Neural progenitor cell (in vitro differentiated cells): ENCODE measurements at regions not wholly inside any gene's neighbourhood (a gene's known extent, or its start where the extent isn't known, plus 50 kb on each side); places are given as distances from the start of the nearest gene placed in this dataset.

Experiments used
- DNase-seq: peaks from one replicate; pipeline ENCODE4 v3.0.0-alpha.2; 2016; ENCODE audit warnings: low spot score
- H2AFZ ChIP-seq: fragments of 200-600 bp; sonication (generic); replicated peaks from 2 replicates; pipeline ENCODE4 v1.6.1; 2016; ENCODE audit warnings: antibody characterized with exemption
- H3F3A ChIP-seq: fragments of 200-600 bp; sonication (generic); 2 replicates; pipeline ENCODE4 v1.6.1; 2016; ENCODE audit warnings: antibody characterized with exemption, low read depth
- H3K27ac ChIP-seq: fragments of 200-600 bp; sonication (generic); 2 replicates; pipeline ENCODE4 v1.5.1; 2016; ENCODE audit warnings: mild to moderate bottlenecking
- H3K27me3 ChIP-seq: fragments of 200-600 bp; sonication (generic); 2 replicates; pipeline ENCODE4 v1.6.1; 2016; ENCODE audit warnings: mild to moderate bottlenecking, moderate library complexity
- H3K36me3 ChIP-seq: fragments of 200-600 bp; sonication (generic); 2 replicates; pipeline ENCODE4 v1.5.1; 2016
- H3K4me1 ChIP-seq: fragments of 200-600 bp; sonication (generic); 2 replicates; pipeline ENCODE4 v1.6.1; 2016; ENCODE audit warnings: mixed run types
- H3K4me2 ChIP-seq: fragments of 200-600 bp; sonication (generic); 2 replicates; pipeline ENCODE4 v1.6.1; 2016
- H3K4me3 ChIP-seq: fragments of 200-600 bp; sonication (generic); 2 replicates; pipeline ENCODE4 v1.5.1; 2016
- H3K79me2 ChIP-seq: fragments of 200-600 bp; sonication (generic); 2 replicates; pipeline ENCODE4 v1.6.1; 2016; ENCODE audit warnings: low read depth
- H3K9ac ChIP-seq: fragments of 200-600 bp; sonication (generic); 2 replicates; pipeline ENCODE4 v1.6.1; 2016
- H3K9me3 ChIP-seq: fragments of 200-600 bp; sonication (generic); 2 replicates; pipeline ENCODE4 v1.5.1; 2016; ENCODE audit warnings: low read depth
- H4K20me1 ChIP-seq: fragments of 200-600 bp; sonication (generic); 2 replicates; pipeline ENCODE4 v1.6.1; 2016; ENCODE audit warnings: low read depth
- H3K27ac Mint-ChIP-seq: 3 replicates; pipeline ENCODE4 v1.8.0; 2021; ENCODE audit warnings: mixed read lengths
- H3K27me3 Mint-ChIP-seq: 2 replicates; pipeline ENCODE4 v1.8.0; 2022; ENCODE audit warnings: low read depth, mild to moderate bottlenecking, inconsistent platforms, moderate library complexity, mixed read lengths; ENCODE audit not compliant: insufficient read depth
- H3K36me3 Mint-ChIP-seq: 3 replicates; pipeline ENCODE4 v1.8.0; 2021; ENCODE audit warnings: mixed read lengths
- H3K4me1 Mint-ChIP-seq: 3 replicates; pipeline ENCODE4 v1.8.0; 2021; ENCODE audit warnings: mixed read lengths
- H3K4me3 Mint-ChIP-seq: 3 replicates; pipeline ENCODE4 v1.8.0; 2021; ENCODE audit warnings: mild to moderate bottlenecking, moderate library complexity, mixed read lengths
- H3K9me3 Mint-ChIP-seq: 3 replicates; pipeline ENCODE4 v1.8.0; 2020; ENCODE audit warnings: mixed read lengths
- EZH2 ChIP-seq: fragments of 200-600 bp; sonication (generic); IDR thresholded peaks from 2 replicates; pipeline ENCODE4 v1.6.1; 2017; ENCODE audit warnings: antibody characterized with exemption, mild to moderate bottlenecking, moderate library complexity
- EZH2phosphoT487 ChIP-seq: fragments of 200-600 bp; sonication (generic); IDR thresholded peaks from 2 replicates; pipeline ENCODE4 v1.6.1; 2017; ENCODE audit warnings: antibody characterized with exemption
- TF ChIP-seq, protein P1 (sequence below): fragments of 200-600 bp; sonication (generic); IDR thresholded peaks from 2 replicates; pipeline ENCODE4 v1.5.1; 2017; ENCODE audit warnings: antibody characterized with exemption, mild to moderate bottlenecking

DNA sequence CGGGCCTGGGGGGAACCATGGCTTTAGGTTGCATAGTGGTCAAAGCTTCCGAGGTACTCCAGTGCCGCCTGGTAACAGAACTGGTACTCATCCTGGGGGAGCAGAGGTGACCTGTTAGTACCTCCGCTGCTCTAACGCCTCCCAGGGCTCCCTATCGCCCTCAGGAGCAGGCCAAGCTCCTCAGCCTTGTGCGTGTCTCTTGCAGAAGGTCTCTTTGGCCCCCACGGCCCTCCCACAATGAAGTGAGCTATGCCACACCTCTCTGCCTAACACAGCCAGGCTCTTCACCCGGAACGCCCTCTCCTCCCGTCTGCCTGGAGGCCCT, 133.9 kb downstream of the PTPRS start:
- Histone ChIP-seq H3K4me2 (no peak overlapping the region), H3K27me3 (no peaks in the 10 kb centered on the region), H3K4me1 (no peaks in the 10 kb centered on the region), H3K4me3 (no peak overlapping the region), H3F3A (peaks cover 13% of the 10 kb centered on the region), H3K9me3 (no peaks in the 10 kb centered on the region), H2AFZ (no peak overlapping the region), H3K27ac (peak overlapping the region; percentile 46), H4K20me1 (no peaks in the 10 kb centered on the region), H3K36me3 (peaks cover 12% of the 10 kb centered on the region), H3K79me2 (no peaks in the 10 kb centered on the region), H3K9ac (no peak overlapping the region)
- Mint-ChIP-seq H3K36me3 (peaks cover 34% of the 10 kb centered on the region), H3K4me3 (no peak overlapping the region), H3K27me3 (peaks cover 2% of the 10 kb centered on the region), H3K9me3 (peaks cover 31% of the 10 kb centered on the region), H3K27ac (no peak overlapping the region), H3K4me1 (no peaks in the 10 kb centered on the region)
- DNase-seq = no peak
- TF ChIP-seq, protein P1, sequence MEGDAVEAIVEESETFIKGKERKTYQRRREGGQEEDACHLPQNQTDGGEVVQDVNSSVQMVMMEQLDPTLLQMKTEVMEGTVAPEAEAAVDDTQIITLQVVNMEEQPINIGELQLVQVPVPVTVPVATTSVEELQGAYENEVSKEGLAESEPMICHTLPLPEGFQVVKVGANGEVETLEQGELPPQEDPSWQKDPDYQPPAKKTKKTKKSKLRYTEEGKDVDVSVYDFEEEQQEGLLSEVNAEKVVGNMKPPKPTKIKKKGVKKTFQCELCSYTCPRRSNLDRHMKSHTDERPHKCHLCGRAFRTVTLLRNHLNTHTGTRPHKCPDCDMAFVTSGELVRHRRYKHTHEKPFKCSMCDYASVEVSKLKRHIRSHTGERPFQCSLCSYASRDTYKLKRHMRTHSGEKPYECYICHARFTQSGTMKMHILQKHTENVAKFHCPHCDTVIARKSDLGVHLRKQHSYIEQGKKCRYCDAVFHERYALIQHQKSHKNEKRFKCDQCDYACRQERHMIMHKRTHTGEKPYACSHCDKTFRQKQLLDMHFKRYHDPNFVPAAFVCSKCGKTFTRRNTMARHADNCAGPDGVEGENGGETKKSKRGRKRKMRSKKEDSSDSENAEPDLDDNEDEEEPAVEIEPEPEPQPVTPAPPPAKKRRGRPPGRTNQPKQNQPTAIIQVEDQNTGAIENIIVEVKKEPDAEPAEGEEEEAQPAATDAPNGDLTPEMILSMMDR = no peak
- no peak for TF ChIP-seq EZH2
- TF ChIP-seq EZH2phosphoT487 = no peak

DNA sequence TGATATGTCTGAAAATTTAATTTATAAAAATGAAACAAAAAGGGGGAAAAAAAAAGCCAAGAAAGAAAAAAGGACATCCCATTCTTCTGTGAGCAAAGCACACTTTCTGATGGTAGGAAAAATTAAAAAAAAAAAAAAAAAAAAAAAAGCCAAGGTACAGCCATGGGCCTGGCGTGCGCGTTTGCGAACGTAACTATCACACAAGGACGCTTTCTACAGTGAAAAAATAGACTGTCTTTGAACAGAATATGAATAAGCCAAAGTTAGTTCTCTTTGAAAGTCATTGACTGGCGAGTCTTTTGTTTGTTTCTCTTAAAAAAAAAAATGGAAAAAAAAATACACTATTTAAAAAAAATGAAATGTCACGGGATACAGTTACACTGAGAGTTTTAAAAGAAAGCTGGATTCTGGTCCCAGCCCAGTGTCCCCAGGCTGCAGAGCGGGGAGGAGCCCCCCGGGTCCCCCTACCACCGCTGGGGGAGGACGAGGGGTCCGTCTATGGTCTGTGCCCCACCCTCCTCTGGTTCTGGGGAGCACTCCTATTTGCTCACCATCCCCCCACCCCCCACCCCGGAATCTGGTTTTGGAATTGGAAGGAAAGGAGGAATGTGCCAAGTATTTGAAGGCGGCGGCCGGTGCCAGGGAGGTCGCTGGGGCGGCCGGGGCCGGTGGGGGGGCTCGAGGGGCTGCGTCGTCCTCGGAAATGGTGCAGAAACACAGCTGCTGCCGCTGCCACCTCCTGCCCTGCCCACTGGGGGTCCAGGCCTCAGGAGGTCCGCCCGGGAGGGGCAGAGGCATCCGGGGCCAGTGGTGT, 134.5 kb downstream of the PTPRS start:
- Histone ChIP-seq H3K27me3 (no peaks in the 10 kb centered on the region), H3K79me2 (no peaks in the 10 kb centered on the region), H3K4me3 (no peak overlapping the region), H3K36me3 (peaks cover 8% of the 10 kb centered on the region), H3K4me1 (no peaks in the 10 kb centered on the region), H3K9me3 (no peaks in the 10 kb centered on the region), H3K4me2 (no peak overlapping the region), H4K20me1 (no peaks in the 10 kb centered on the region), H3F3A (peaks cover 19% of the 10 kb centered on the region), H3K9ac (no peak overlapping the region), H3K27ac (peak overlapping the region; percentile 46), H2AFZ (no peak overlapping the region)
- H3K4me3 Mint-ChIP-seq = no peak overlapping the region
- peaks cover 35% of the 10 kb centered on the region for H3K36me3 Mint-ChIP-seq
- peaks cover 30% of the 10 kb centered on the region for H3K9me3 Mint-ChIP-seq
- DNase-seq = no peak
- no peaks in the 10 kb centered on the region for H3K4me1 Mint-ChIP-seq
- no peak overlapping the region for H3K27ac Mint-ChIP-seq
- H3K27me3 Mint-ChIP-seq = peaks cover 2% of the 10 kb centered on the region
- TF ChIP-seq EZH2phosphoT487 = no peak
- TF ChIP-seq, protein P1 = no peak

DNA sequence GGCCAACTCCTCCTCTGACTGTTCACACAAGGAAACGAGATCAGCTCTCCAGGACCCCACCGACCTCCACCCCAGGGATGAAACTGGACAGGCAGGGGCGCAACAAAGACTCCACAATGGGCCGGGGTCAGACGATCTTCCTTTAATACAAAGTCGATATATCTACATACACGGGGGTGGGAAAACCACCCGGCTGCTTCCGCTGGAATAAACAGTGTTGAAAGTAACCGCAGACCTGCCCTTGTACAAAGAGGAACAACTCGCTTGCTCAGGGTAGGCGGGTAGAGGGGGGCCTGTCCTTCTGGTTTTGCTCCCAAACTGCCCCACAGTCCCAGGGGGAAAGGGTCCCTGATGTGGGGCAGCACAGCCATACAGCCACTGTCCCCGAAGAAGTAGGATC, 135.2 kb downstream of the PTPRS start:
- TF ChIP-seq, protein P1 = no peak
- TF ChIP-seq EZH2 = no peak
- TF ChIP-seq EZH2phosphoT487 = no peak
- Mint-ChIP-seq H3K27ac (no peak overlapping the region), H3K36me3 (peaks cover 41% of the 10 kb centered on the region), H3K4me3 (no peak overlapping the region), H3K9me3 (peaks cover 33% of the 10 kb centered on the region), H3K27me3 (peaks cover 2% of the 10 kb centered on the region), H3K4me1 (no peaks in the 10 kb centered on the region)
- H3K4me2 ChIP-seq = no peak overlapping the region
- no peak overlapping the region for H3K9ac ChIP-seq
- no peak overlapping the region for H3K4me3 ChIP-seq
- H3K36me3 ChIP-seq = peaks cover under 1% of the 10 kb centered on the region
- H4K20me1 ChIP-seq = no peaks in the 10 kb centered on the region
- no peaks in the 10 kb centered on the region for H3K4me1 ChIP-seq
- H3K79me2 ChIP-seq = no peaks in the 10 kb centered on the region
- H3F3A ChIP-seq = peaks cover 26% of the 10 kb centered on the region
- peak overlapping the region; percentile 29 for H3K27ac ChIP-seq
- DNase-seq = no peak
- no peak overlapping the region for H2AFZ ChIP-seq
- no peaks in the 10 kb centered on the region for H3K27me3 ChIP-seq
- no peaks in the 10 kb centered on the region for H3K9me3 ChIP-seq
